H9 (cell line): ENCODE measurements at regions not wholly inside any gene's neighbourhood (a gene's known extent, or its start where the extent isn't known, plus 50 kb on each side); places are given as distances from the start of the nearest gene placed in this dataset.

Experiments used
- DNase-seq: peaks from one replicate; pipeline ENCODE4 v3.0.0-alpha.2; 2017
- H2AFZ ChIP-seq: one replicate; pipeline ENCODE4 v1.6.1; 2013; ENCODE audit warnings: mild to moderate bottlenecking, low read length, control low read depth, moderate library complexity
- H2AK5ac ChIP-seq: 2 replicates; pipeline ENCODE4 v1.6.1; 2013; ENCODE audit warnings: low read length, control low read depth, mixed read lengths; ENCODE audit not compliant: insufficient read length
- H2BK120ac ChIP-seq: one replicate; pipeline ENCODE4 v1.6.1; 2013; ENCODE audit warnings: low read depth, mild to moderate bottlenecking, low read length, control low read depth, inconsistent platforms; ENCODE audit not compliant: poor library complexity, severe bottlenecking
- H2BK12ac ChIP-seq: 2 replicates; pipeline ENCODE4 v1.6.1; 2013; ENCODE audit warnings: low read length, control low read depth, mixed read lengths, low read depth; ENCODE audit not compliant: insufficient read length
- H2BK15ac ChIP-seq: 2 replicates; pipeline ENCODE4 v1.6.1; 2013; ENCODE audit warnings: low read depth, low read length, control low read depth
- H2BK20ac ChIP-seq: one replicate; pipeline ENCODE4 v1.6.1; 2013; ENCODE audit warnings: low read depth, mild to moderate bottlenecking, low read length, control low read depth, inconsistent platforms; ENCODE audit not compliant: poor library complexity, severe bottlenecking
- H2BK5ac ChIP-seq: 2 replicates; pipeline ENCODE4 v1.6.1; 2013; ENCODE audit warnings: low read length, control low read depth, mixed read lengths; ENCODE audit not compliant: insufficient read length
- H3K14ac ChIP-seq: 2 replicates; pipeline ENCODE4 v1.6.1; 2013; ENCODE audit warnings: low read length, control low read depth; ENCODE audit not compliant: insufficient read depth
- H3K18ac ChIP-seq: 2 replicates; pipeline ENCODE4 v1.6.1; 2013; ENCODE audit warnings: low read depth, mild to moderate bottlenecking, mixed read lengths, low read length, control low read depth; ENCODE audit not compliant: insufficient read length
- H3K23ac ChIP-seq: 2 replicates; pipeline ENCODE4 v1.6.1; 2013; ENCODE audit warnings: low read length, control low read depth, mixed read lengths, low read depth; ENCODE audit not compliant: insufficient read length
- H3K23me2 ChIP-seq: 2 replicates; pipeline ENCODE4 v1.6.1; 2013; ENCODE audit warnings: low read depth, mild to moderate bottlenecking, mixed read lengths, low read length, control low read depth; ENCODE audit not compliant: insufficient read length, poor library complexity, severe bottlenecking
- H3K27ac ChIP-seq: 2 replicates; pipeline ENCODE4 v1.5.1; 2013; ENCODE audit warnings: low read length, control low read depth, mixed read lengths, low read depth; ENCODE audit not compliant: insufficient read length
- H3K27me3 ChIP-seq: 2 replicates; pipeline ENCODE4 v1.6.1; 2013; ENCODE audit warnings: low read length, control low read depth, inconsistent platforms; ENCODE audit not compliant: insufficient read depth
- H3K4ac ChIP-seq: 2 replicates; pipeline ENCODE4 v1.6.1; 2013; ENCODE audit warnings: low read depth, mild to moderate bottlenecking, control low read depth, inconsistent platforms, low read length, moderate library complexity
- H3K4me1 ChIP-seq: 2 replicates; pipeline ENCODE4 v1.6.1; 2013; ENCODE audit warnings: low read length, control low read depth, inconsistent platforms; ENCODE audit not compliant: insufficient read depth
- H3K4me2 ChIP-seq: 2 replicates; pipeline ENCODE4 v1.6.1; 2013; ENCODE audit warnings: low read length, control low read depth, mixed read lengths; ENCODE audit not compliant: insufficient read length, insufficient read depth
- H3K56ac ChIP-seq: 2 replicates; pipeline ENCODE4 v1.6.1; 2013; ENCODE audit warnings: low read depth, mild to moderate bottlenecking, mixed read lengths, low read length, control low read depth; ENCODE audit not compliant: insufficient read length
- H3K79me1 ChIP-seq: 2 replicates; pipeline ENCODE4 v1.6.1; 2013; ENCODE audit warnings: low read depth, mild to moderate bottlenecking, moderate library complexity, low read length, control low read depth, inconsistent platforms; ENCODE audit not compliant: insufficient read depth, poor library complexity, severe bottlenecking
- H3K79me2 ChIP-seq: 2 replicates; pipeline ENCODE4 v1.6.1; 2013; ENCODE audit warnings: low read length, control low read depth, inconsistent platforms; ENCODE audit not compliant: insufficient read depth
- H3K9ac ChIP-seq: 2 replicates; pipeline ENCODE4 v1.6.1; 2013; ENCODE audit warnings: low read length, control low read depth, mixed read lengths; ENCODE audit not compliant: insufficient read length; ENCODE audit errors: extremely low read depth
- H3K9me3 ChIP-seq: one replicate; pipeline ENCODE4 v1.6.1; 2013; ENCODE audit warnings: low read depth, low read length, inconsistent platforms; ENCODE audit not compliant: control insufficient read depth
- H3T11ph ChIP-seq: one replicate; pipeline ENCODE4 v1.6.1; 2013; ENCODE audit warnings: mild to moderate bottlenecking, low read length, control low read depth, inconsistent platforms
- H4K20me1 ChIP-seq: one replicate; pipeline ENCODE4 v1.6.1; 2013; ENCODE audit not compliant: control insufficient read depth, insufficient read length, insufficient read depth
- H4K5ac ChIP-seq: 2 replicates; pipeline ENCODE4 v1.6.1; 2013; ENCODE audit warnings: low read depth, mild to moderate bottlenecking, mixed read lengths, low read length, control low read depth; ENCODE audit not compliant: insufficient read length
- H4K8ac ChIP-seq: replicated peaks from 2 replicates; pipeline ENCODE4 v1.6.1; 2013; ENCODE audit warnings: low read length, control low read depth, mixed read lengths, low read depth; ENCODE audit not compliant: insufficient read length
- H4K91ac ChIP-seq: 2 replicates; pipeline ENCODE4 v1.6.1; 2013; ENCODE audit warnings: low read depth, mild to moderate bottlenecking, moderate library complexity, mixed read lengths, low read length, control low read depth; ENCODE audit not compliant: insufficient read length
- H3K27ac Mint-ChIP-seq, 3 experiments: 2 replicates in 2 of 3; 3 replicates in 1 of 3; pipeline ENCODE4 v1.8.0; 2020 to 2021; ENCODE audit warnings: mixed read lengths in 3 of 3, mild to moderate bottlenecking in 1 of 3, moderate library complexity in 1 of 3
- H3K27me3 Mint-ChIP-seq: 2 replicates; pipeline ENCODE4 v1.8.0; 2021; ENCODE audit warnings: low read depth, mild to moderate bottlenecking, moderate library complexity, mixed read lengths
- H3K36me3 Mint-ChIP-seq, 3 experiments: 2 replicates in 2 of 3; 3 replicates in 1 of 3; pipeline ENCODE4 v1.8.0; 2020 to 2021; ENCODE audit warnings: low read depth in 3 of 3, mixed read lengths in 3 of 3; ENCODE audit not compliant: insufficient read depth in 1 of 3
- H3K4me1 Mint-ChIP-seq, 2 experiments: 2 replicates each; pipeline ENCODE4 v1.8.0; 2020; ENCODE audit warnings: mixed read lengths in 2 of 2
- H3K4me3 Mint-ChIP-seq, 2 experiments: 2 replicates in 1 of 2; 3 replicates in 1 of 2; pipeline ENCODE4 v1.8.0; 2020 to 2021; ENCODE audit warnings: mild to moderate bottlenecking in 2 of 2, mixed read lengths in 2 of 2, moderate library complexity in 1 of 2
- H3K9me3 Mint-ChIP-seq, 2 experiments: 2 replicates in 1 of 2; 3 replicates in 1 of 2; pipeline ENCODE4 v1.8.0; 2020; ENCODE audit warnings: mild to moderate bottlenecking in 2 of 2, mixed read lengths in 2 of 2, moderate library complexity in 1 of 2
- CTCF ChIP-seq: fragments of 200-600 bp; sonication (generic); conservative IDR thresholded peaks from 3 replicates; pipeline ENCODE4 v1.8.0; 2021; ENCODE audit warnings: antibody characterized with exemption, mild to moderate bottlenecking
- WGBS: extraction: QIAGEN DNeasy Blood & Tissue Kit; methylation state at CpG from one replicate; pipeline ENCODE4 v1.1.7; 2013; ENCODE audit warnings: missing lambda C conversion rate, low lambda C conversion rate, mixed read lengths; ENCODE audit not compliant: insufficient read length; ENCODE audit errors: extremely low coverage; 5-methylcytosine and 5-hydroxymethylcytosine counted together

DNA sequence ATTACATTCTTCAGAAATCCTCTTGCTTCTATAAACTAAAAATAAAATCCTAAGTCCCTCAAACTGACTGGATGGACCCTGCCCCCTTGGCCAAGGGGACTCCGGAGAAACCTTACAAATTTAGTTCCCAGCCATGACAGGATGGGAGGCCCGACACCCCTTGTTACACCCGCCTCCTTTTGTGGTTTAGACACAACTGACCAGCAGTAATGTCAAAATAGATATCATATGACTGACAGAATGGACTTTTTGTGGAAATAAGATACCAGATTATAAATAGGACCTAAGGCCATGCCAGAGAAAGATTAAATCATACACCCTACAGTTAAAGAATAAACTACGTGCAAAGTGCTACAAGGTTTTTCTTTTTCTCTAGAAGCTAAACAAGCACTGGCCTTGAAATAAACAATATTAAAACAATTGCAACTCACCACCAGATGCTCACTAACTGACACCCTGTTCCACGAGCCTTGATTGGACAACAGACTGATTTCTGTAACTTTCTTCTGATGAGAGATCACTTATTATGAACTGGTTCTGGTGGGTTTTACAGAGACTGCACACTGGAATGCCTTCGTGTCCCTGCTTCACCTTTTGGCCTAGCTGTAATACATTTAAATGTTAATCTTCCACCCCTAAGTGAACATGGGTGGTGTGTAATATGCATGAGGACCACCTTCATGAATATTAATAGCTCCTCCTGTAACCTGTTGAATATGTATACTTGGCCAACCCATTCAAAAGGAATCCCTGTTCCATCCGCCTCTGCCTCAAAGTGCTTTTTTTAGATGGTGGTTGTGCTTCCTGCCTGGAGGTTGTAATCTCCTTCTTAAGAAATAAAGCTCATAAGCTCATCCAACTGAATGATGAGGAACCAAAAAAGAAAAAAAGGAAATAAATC lies 99.6 kb downstream of the ODF2L start:
- Histone ChIP-seq H3K18ac (no peak overlapping the region), H2BK15ac (no peak overlapping the region), H3K4me1 (no peaks in the 10 kb centered on the region), H2AK5ac (no peak overlapping the region), H3K56ac (no peak overlapping the region), H3K9me3 (no peaks in the 10 kb centered on the region), H2AFZ (no peak overlapping the region), H2BK5ac (no peak overlapping the region), H2BK20ac (no peak overlapping the region), H3K23ac (no peak overlapping the region), H3K14ac (no peak overlapping the region), H2BK120ac (no peak overlapping the region), H3K79me2 (no peaks in the 10 kb centered on the region), H4K91ac (no peak overlapping the region), H3K9ac (no peak overlapping the region), H3K23me2 (no peaks in the 10 kb centered on the region), H3K27ac (no peak overlapping the region), H4K20me1 (no peaks in the 10 kb centered on the region), H4K8ac (no peak overlapping the region), H4K5ac (no peak overlapping the region), H3K79me1 (no peaks in the 10 kb centered on the region), H3K27me3 (no peaks in the 10 kb centered on the region), H3K4ac (no peak overlapping the region), H3T11ph (no peak overlapping the region), H2BK12ac (no peak overlapping the region), H3K4me2 (no peak overlapping the region)
- WGBS, result no CpG with 5 or more reads among the region's 7 CpGs
- TF ChIP-seq CTCF, result no peak
- Mint-ChIP-seq H3K4me3 (no peak overlapping the region), H3K36me3 (peaks cover 0 to 5% (median 0%) of the 10 kb centered on the region in 3 experiments; a peak in 2 of 7 replicates), H3K27ac (no peak overlapping the region), H3K9me3 (peaks cover 0 to 6% of the 10 kb centered on the region in 2 experiments; a peak in 3 of 5 replicates), H3K27me3 (0 out of 2 replicates have a peak, but pooled peaks cover 2% of the 10 kb centered on the region), H3K4me1 (no peaks in the 10 kb centered on the region)
- DNase-seq, result no peak
